GM12878 (cell line): ENCODE measurements at regions not wholly inside any gene's neighbourhood (a gene's known extent, or its start where the extent isn't known, plus 50 kb on each side); places are given as distances from the start of the nearest gene placed in this dataset.

Source experiments
- ATAC-seq: fragments of 200-7000 bp; cut with Tn5 transposase; 3 replicates; pipeline ENCODE4 v1.9.1; 2020; ENCODE audit warnings: mild to moderate bottlenecking, moderate library complexity
- BruUV-seq: library from RNA; stranded (reverse); fragments of 400-500 nt; replicated peaks from 2 replicates; lab custom pipeline; 2021; lab: Mats Ljungman, UMichigan
- CTCF ChIA-PET: fragments of 300-600 bp; sonication (Branson Sonifier 250); formaldehyde crosslinking; extraction: SDS; loops from one replicate; lab custom pipeline; 2021; ENCODE audit warnings: inconsistent platforms; lab: Yijun Ruan, JAX
- POLR2A ChIA-PET: fragments of 350-600 bp; formaldehyde crosslinking; extraction: SDS; loops from one replicate; lab custom pipeline; 2021; ENCODE audit warnings: inconsistent platforms; lab: Charles Lee
- RAD21 ChIA-PET: fragments of 300-600 bp; sonication (Branson Sonifier 250); formaldehyde crosslinking; loops from one replicate; lab custom pipeline; 2023; ENCODE audit warnings: antibody characterized with exemption; ENCODE audit not compliant: unreplicated experiment; lab: Charles Lee
- SMC1A ChIA-PET: fragments of 300-600 bp; sonication (Branson Sonifier 250); formaldehyde crosslinking; loops from one replicate; lab custom pipeline; 2023; ENCODE audit not compliant: unreplicated experiment, uncharacterized antibody; lab: Charles Lee
- DNase-seq: peaks from one replicate; pipeline ENCODE4 v3.0.0-alpha.2; 2011; ENCODE audit warnings: low read depth, low spot score
- FAIRE-seq: peaks from 3 replicates; lab custom pipeline; 2011; peaks lifted over from hg19 to GRCh38; lab: Jason Lieb, UNC
- H2AFZ ChIP-seq: 2 replicates; pipeline ENCODE4 v1.6.0; 2011; ENCODE audit warnings: low read depth, low read length, control low read depth; ENCODE audit not compliant: control insufficient read depth
- H3K27ac ChIP-seq: 2 replicates; pipeline ENCODE4 v1.5.1; 2011; ENCODE audit warnings: control low read depth; ENCODE audit not compliant: control insufficient read depth, insufficient read depth
- H3K27me3 ChIP-seq, 2 experiments: replicated peaks in 1 of 2; 2 replicates each; pipeline versions ENCODE4 v1.6.0 to v1.6.1; 2011; ENCODE audit warnings: low read length in 1 of 2; ENCODE audit not compliant: control insufficient read depth in 2 of 2, insufficient read depth in 2 of 2
- H3K36me3 ChIP-seq, 2 experiments: 2 replicates each; pipeline ENCODE4 v1.5.1; 2011; ENCODE audit warnings: low read length in 1 of 2; ENCODE audit not compliant: control insufficient read depth in 2 of 2, insufficient read depth in 2 of 2
- H3K4me1 ChIP-seq: 2 replicates; pipeline ENCODE4 v1.6.1; 2011; ENCODE audit warnings: mild to moderate bottlenecking, low read length, moderate library complexity, mixed read lengths; ENCODE audit not compliant: control insufficient read depth, insufficient read depth
- H3K4me2 ChIP-seq: 2 replicates; pipeline ENCODE4 v1.6.0; 2011; ENCODE audit warnings: control low read depth; ENCODE audit not compliant: control insufficient read depth, insufficient read depth
- H3K4me3 ChIP-seq: fragments of 200-600 bp; sonication (generic); 2 replicates; pipeline ENCODE4 v1.5.1; 2016
- H3K79me2 ChIP-seq: 2 replicates; pipeline ENCODE4 v1.6.0; 2011; ENCODE audit warnings: low read length; ENCODE audit not compliant: control insufficient read depth, insufficient read depth
- H3K9ac ChIP-seq: 2 replicates; pipeline ENCODE4 v1.8.0; 2011; ENCODE audit warnings: low read length, control low read depth, mixed read lengths; ENCODE audit not compliant: control insufficient read depth, insufficient read depth
- H3K9me3 ChIP-seq: replicated peaks from 3 replicates; pipeline ENCODE4 v1.5.1; 2011; ENCODE audit warnings: mild to moderate bottlenecking, low read length; ENCODE audit not compliant: control insufficient read depth, insufficient read depth
- H4K20me1 ChIP-seq: 2 replicates; pipeline ENCODE4 v1.6.0; 2011; ENCODE audit not compliant: control insufficient read depth, insufficient read depth
- CREB1 ChIP-seq: IDR thresholded peaks from 2 replicates; pipeline ENCODE4 v1.6.1; 2012; ENCODE audit warnings: low read depth, mild to moderate bottlenecking, inconsistent platforms
- LARP7 ChIP-seq: fragments of 450-650 bp; IDR thresholded peaks from 2 replicates; pipeline ENCODE4 v1.6.1; 2017; ENCODE audit warnings: mild to moderate bottlenecking
- NFIC ChIP-seq: IDR thresholded peaks from 2 replicates; pipeline ENCODE4 v1.6.1; 2012; ENCODE audit warnings: low read depth, mild to moderate bottlenecking, inconsistent platforms, low read length, moderate library complexity
- NFXL1 ChIP-seq: fragments of 450-650 bp; IDR thresholded peaks from 2 replicates; pipeline ENCODE4 v1.6.1; 2017; ENCODE audit warnings: antibody characterized with exemption, mild to moderate bottlenecking, borderline replicate concordance
- NR2C2 ChIP-seq: IDR thresholded peaks from 2 replicates; pipeline ENCODE4 v1.6.1; 2011; ENCODE audit warnings: borderline replicate concordance, low read depth; ENCODE audit not compliant: control insufficient read depth, insufficient read length
- PAX5 ChIP-seq: IDR thresholded peaks from 2 replicates; pipeline ENCODE4 v1.6.1; 2011; ENCODE audit warnings: low read depth, low read length, borderline replicate concordance
- PAX8 ChIP-seq: fragments of 450-650 bp; IDR thresholded peaks from 2 replicates; pipeline ENCODE4 v1.6.1; 2017; ENCODE audit warnings: mild to moderate bottlenecking, moderate library complexity
- PML ChIP-seq: IDR thresholded peaks from 2 replicates; pipeline ENCODE4 v1.6.1; 2012; ENCODE audit warnings: low read length, inconsistent platforms
- RFX5 ChIP-seq: IDR thresholded peaks from 2 replicates; pipeline ENCODE4 v1.6.1; 2011; ENCODE audit warnings: low read depth, low read length, improper control_type of control experiment
- RUNX3 ChIP-seq: IDR thresholded peaks from 2 replicates; pipeline ENCODE4 v1.6.1; 2012; ENCODE audit warnings: low read length, inconsistent platforms
- TARDBP ChIP-seq: IDR thresholded peaks from 2 replicates; pipeline ENCODE4 v1.6.1; 2016; ENCODE audit warnings: borderline replicate concordance
- YBX1 ChIP-seq: fragments of 450-650 bp; IDR thresholded peaks from 2 replicates; pipeline ENCODE4 v1.6.1; 2016; ENCODE audit warnings: antibody characterized with exemption
- ZNF622 ChIP-seq: fragments of 450-650 bp; IDR thresholded peaks from 2 replicates; pipeline ENCODE4 v1.6.1; 2017; ENCODE audit warnings: mild to moderate bottlenecking, inconsistent platforms
- WGBS: methylation state at CpG from one replicate; pipeline ENCODE4 v1.1.6; 2016; ENCODE audit warnings: low lambda C conversion rate; ENCODE audit not compliant: insufficient replicate concordance, insufficient coverage; ENCODE audit errors: missing lambda C conversion rate; 5-methylcytosine and 5-hydroxymethylcytosine counted together
- in situ Hi-C: fragments of 300-500 bp; cut with MboI; formaldehyde crosslinking; loops from 9 replicates; pipeline ENCODE4 v1.14.3; 2018; ENCODE audit warnings: mixed read lengths
- intact Hi-C: fragments of 100-400 bp; cut with micrococcal nuclease; formaldehyde crosslinking; loops from one replicate; pipeline ENCODE4 v1.14.2; 2022; ENCODE audit not compliant: unreplicated experiment
- TF ChIP-seq, protein P1 (sequence below), 3 experiments: IDR thresholded peaks in 2 of 3; conservative IDR thresholded peaks in 1 of 3; 2 replicates each; pipeline ENCODE4 v1.5.1; 2011; ENCODE audit warnings: low read depth in 3 of 3, low read length in 3 of 3, mild to moderate bottlenecking in 3 of 3, control low read depth in 2 of 3, moderate library complexity in 2 of 3, inconsistent platforms in 1 of 3, mixed read lengths in 1 of 3; ENCODE audit not compliant: control insufficient read depth in 2 of 3, insufficient read depth in 1 of 3; ENCODE audit errors: extremely low read depth in 1 of 3
- TF ChIP-seq, protein P2 (sequence below): fragments of 450-650 bp; IDR thresholded peaks from 2 replicates; pipeline ENCODE4 v1.6.1; 2016; ENCODE audit warnings: mild to moderate bottlenecking
- TF ChIP-seq, protein P3 (sequence below): IDR thresholded peaks from 2 replicates; pipeline ENCODE4 v1.6.1; 2011; ENCODE audit warnings: low read depth, mild to moderate bottlenecking, low read length, moderate library complexity, borderline replicate concordance; ENCODE audit errors: extremely low read depth
- TF ChIP-seq, protein P4 (sequence below): fragments of 150-350 bp; IDR thresholded peaks from 2 replicates; pipeline ENCODE4 v1.6.1; 2014; ENCODE audit warnings: mild to moderate bottlenecking, low read depth, low read length

DNA sequence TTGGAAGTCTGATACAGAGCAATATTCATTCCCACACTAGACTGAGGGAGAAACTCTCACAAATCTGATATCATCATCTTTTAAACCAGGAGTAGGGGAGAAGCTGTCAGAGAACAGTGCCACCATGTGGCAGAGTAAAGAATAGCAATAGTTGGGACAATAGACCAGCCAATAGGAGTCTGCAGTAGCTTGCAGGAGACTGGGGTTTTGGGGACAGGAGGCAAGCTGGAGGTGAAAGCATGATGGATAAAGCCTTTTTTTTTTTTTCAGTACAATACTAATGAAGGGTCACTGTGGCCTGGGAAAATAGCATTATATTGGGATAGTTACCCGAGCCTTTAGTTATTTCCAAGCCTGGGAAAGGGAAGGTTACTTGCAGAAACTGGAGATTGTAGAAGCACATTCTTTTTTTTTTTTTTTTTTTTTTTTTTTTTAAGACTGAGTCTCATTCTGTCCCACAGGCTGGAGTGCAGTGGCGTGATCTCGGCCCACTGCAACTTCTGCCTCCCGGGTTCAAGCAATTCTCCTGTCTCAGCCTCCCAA is 120.7 kb downstream of the S1PR1 start (continued):
- TF ChIP-seq, protein P1, sequence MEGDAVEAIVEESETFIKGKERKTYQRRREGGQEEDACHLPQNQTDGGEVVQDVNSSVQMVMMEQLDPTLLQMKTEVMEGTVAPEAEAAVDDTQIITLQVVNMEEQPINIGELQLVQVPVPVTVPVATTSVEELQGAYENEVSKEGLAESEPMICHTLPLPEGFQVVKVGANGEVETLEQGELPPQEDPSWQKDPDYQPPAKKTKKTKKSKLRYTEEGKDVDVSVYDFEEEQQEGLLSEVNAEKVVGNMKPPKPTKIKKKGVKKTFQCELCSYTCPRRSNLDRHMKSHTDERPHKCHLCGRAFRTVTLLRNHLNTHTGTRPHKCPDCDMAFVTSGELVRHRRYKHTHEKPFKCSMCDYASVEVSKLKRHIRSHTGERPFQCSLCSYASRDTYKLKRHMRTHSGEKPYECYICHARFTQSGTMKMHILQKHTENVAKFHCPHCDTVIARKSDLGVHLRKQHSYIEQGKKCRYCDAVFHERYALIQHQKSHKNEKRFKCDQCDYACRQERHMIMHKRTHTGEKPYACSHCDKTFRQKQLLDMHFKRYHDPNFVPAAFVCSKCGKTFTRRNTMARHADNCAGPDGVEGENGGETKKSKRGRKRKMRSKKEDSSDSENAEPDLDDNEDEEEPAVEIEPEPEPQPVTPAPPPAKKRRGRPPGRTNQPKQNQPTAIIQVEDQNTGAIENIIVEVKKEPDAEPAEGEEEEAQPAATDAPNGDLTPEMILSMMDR (IDR thresholded peaks at IDR 0.05 in 2 of 3, conservative IDR thresholded peaks at IDR 0.05 in 1 of 3; ENCODE audit: control insufficient read depth in 2 of 3, extremely low read depth in 1 of 3, insufficient read depth in 1 of 3, low read depth in 3 of 3, low read length in 3 of 3) = peak; percentile 79 to 92 (median 89)
- TF ChIP-seq, all 136 proteins: peak for 26

DNA sequence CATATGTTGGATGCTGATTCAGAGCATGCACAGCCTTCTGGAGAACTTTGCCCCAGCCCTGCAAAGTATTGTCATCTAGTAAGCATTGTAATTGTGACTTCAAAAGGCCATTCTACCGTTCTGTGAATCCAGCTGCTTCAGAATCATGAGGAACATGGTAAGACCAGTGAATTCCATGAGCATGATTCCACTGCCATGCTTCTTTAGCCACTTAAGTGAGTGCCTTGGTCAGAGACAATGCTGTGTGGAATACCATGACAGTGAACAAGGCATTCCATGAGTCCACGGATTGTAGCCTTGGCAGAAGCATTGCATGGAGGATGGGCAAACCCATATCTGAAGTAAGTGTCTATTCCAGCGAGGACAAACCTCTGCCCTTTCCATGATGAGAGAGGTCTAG is 123.7 kb downstream of the S1PR1 start:
- ChIA-PET CTCF (no interaction called here), RAD21 (no interaction called here)
- in situ Hi-C loops = no loop called here
- TF ChIP-seq PML = no peak
- TF ChIP-seq, protein P2, sequence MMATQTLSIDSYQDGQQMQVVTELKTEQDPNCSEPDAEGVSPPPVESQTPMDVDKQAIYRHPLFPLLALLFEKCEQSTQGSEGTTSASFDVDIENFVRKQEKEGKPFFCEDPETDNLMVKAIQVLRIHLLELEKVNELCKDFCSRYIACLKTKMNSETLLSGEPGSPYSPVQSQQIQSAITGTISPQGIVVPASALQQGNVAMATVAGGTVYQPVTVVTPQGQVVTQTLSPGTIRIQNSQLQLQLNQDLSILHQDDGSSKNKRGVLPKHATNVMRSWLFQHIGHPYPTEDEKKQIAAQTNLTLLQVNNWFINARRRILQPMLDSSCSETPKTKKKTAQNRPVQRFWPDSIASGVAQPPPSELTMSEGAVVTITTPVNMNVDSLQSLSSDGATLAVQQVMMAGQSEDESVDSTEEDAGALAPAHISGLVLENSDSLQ = no peak
- TF ChIP-seq, protein P1 (IDR thresholded peaks at IDR 0.05 in 2 of 3, conservative IDR thresholded peaks at IDR 0.05 in 1 of 3; ENCODE audit: control insufficient read depth in 2 of 3, extremely low read depth in 1 of 3, insufficient read depth in 1 of 3, low read depth in 3 of 3, low read length in 3 of 3) = no peak
- no peak for TF ChIP-seq NR2C2
- no peak for TF ChIP-seq TARDBP
- TF ChIP-seq, protein P3, sequence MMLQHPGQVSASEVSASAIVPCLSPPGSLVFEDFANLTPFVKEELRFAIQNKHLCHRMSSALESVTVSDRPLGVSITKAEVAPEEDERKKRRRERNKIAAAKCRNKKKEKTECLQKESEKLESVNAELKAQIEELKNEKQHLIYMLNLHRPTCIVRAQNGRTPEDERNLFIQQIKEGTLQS = no peak
- no peak for TF ChIP-seq RFX5
- no peak for TF ChIP-seq ZNF622
- no peak for TF ChIP-seq NFXL1
- TF ChIP-seq RUNX3 = no peak
- TF ChIP-seq PAX5 = no peak
- no peak for TF ChIP-seq NFIC
- TF ChIP-seq PAX8 = no peak
- no peak for TF ChIP-seq CREB1
- TF ChIP-seq, protein P4, sequence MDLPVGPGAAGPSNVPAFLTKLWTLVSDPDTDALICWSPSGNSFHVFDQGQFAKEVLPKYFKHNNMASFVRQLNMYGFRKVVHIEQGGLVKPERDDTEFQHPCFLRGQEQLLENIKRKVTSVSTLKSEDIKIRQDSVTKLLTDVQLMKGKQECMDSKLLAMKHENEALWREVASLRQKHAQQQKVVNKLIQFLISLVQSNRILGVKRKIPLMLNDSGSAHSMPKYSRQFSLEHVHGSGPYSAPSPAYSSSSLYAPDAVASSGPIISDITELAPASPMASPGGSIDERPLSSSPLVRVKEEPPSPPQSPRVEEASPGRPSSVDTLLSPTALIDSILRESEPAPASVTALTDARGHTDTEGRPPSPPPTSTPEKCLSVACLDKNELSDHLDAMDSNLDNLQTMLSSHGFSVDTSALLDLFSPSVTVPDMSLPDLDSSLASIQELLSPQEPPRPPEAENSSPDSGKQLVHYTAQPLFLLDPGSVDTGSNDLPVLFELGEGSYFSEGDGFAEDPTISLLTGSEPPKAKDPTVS = no peak
- TF ChIP-seq LARP7 = no peak
- TF ChIP-seq YBX1 = no peak

More for the DNA sequence above, 123.7 kb downstream of the S1PR1 start:
- 86% methylated on average over 3 of the region's 3 CpGs for WGBS
- intact Hi-C loops = no loop called here
- POLR2A ChIA-PET = no interaction called here
- FAIRE-seq (no peak), ATAC-seq (no peak), DNase-seq (no peak)
- no peaks in the 10 kb centered on the region for H4K20me1 ChIP-seq
- no peaks in the 10 kb centered on the region for H3K36me3 ChIP-seq
- no peaks in the 10 kb centered on the region for H3K79me2 ChIP-seq
- H2AFZ ChIP-seq = no peak overlapping the region
- SMC1A ChIA-PET = interaction anchor here (1.0 kb wide), 1 partner anchor 78 kb away, joined by 3 read pairs; no protein-coding TSS in a partner anchor
- H3K9me3 ChIP-seq = peaks cover 11% of the 10 kb centered on the region; the same call in 2 of the 3 replicates
- no peaks in the 10 kb centered on the region for H3K27me3 ChIP-seq
- BruUV-seq = no TSS peak
- no peak overlapping the region for H3K4me2 ChIP-seq
- H3K27ac ChIP-seq = no peak overlapping the region
- H3K4me1 ChIP-seq = peaks cover 31% of the 10 kb centered on the region
- no peak overlapping the region for H3K4me3 ChIP-seq
- H3K9ac ChIP-seq = no peak overlapping the region
